ENCODE measurements at regions not wholly inside any gene's neighbourhood (a gene's known extent, or its start where the extent isn't known, plus 50 kb on each side); places are given as distances from the start of the nearest gene placed in this dataset.

DNA sequence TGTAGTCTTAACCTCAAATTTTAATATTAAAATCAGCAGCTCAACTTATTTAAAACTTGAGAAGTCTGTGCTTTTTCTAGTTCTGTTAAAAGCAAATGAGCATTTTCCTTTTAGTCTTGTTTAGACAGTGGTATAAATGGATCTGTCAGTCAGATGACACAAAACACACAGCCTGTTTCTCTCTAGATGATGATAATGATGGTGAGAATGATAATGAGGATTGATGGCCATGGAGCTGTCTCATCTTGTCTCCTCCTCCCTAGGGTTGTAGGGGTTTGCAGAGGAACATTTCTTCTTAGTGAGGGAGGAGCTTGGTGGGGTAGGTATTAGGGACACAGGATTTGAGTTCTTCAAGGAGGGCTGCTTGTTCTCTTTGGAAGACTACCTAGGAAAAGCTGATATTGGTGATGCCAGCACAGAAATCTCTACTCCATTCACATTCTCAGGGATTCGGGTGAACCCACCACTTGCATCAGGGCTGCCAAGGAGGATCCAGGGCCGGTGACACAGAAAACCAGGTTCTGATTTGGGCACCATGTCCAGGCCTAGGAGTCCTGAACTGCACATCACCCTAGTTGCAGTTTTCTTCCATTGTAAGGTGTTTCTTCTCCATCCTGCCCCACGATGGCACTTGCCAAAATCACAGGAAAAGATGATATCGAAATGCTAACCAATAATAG, 147.6 kb downstream of the RHOU start:
- TF ChIP-seq CTCF (conservative IDR thresholded peaks at IDR 0.05; ENCODE audit: low read depth, low read length) = no peak
- no peak for TF ChIP-seq EZH2 (IDR thresholded peaks at IDR 0.05; ENCODE audit: borderline replicate concordance, low read depth, low read length, poor library complexity, severe bottlenecking)
